Activated CD4-positive, alpha-beta T cell treated with anti-CD3 and anti-CD28 coated beads, Interleukin-10, Interleukin-2, amounts not matched to agents 100 ng/mL and 50 ng/mL, durations not matched to agents 16 hours and 8 hours (primary cell): ENCODE measurements at regions not wholly inside any gene's neighbourhood (a gene's known extent, or its start where the extent isn't known, plus 50 kb on each side); places are given as distances from the start of the nearest gene placed in this dataset.
A peak's percentile ranks its signal among the peaks of the same experiment; 100 is the strongest.
"Not testable (repeated sequence)": the region's sequence is repeated elsewhere in the genome, so short reads cannot be mapped to it uniquely, and the experiment has no call there.

Experiments
- DNase-seq: peaks from one replicate; pipeline ENCODE4 v3.0.0-alpha.2; 2020

DNA sequence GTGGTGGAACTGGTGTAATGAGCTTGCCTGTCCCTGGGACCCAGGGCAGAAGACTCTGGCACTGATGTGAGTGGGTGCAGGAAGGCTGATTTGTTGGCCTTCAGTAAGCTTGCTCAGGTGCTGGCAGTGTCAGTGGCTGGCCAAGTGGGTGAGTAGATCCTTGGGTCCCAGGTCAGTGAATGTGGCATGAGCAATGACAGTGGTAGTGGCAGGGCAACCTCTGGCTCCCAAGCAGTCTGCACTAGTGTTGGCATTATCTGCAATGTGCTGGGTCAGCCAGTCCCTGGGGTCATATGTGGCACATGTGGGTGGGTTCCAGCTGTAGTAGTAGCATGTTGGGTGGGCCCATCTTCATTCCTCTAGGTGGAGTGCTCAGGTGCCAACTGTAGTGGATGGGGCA lies 640.9 kb upstream of the GRM3 start:
- DNase-seq, result no peak

DNA sequence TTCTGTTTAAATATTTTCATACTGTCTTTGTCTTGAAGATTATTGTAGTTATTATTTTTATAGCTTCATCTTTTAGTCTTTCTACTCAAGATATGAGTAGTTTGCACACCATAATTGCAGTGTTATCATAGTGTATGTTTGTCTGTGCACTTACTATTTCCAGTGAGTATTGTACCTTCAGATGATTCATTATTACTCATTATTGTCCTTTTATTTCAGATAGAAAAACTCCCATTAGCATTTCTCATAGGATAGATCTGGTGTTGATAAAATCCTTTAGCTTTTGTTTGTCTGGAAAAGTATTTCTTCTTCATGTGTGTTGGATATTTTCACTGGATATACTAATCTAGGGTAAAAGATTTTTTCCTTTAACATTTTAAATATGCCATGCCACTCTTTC lies 646.2 kb upstream of the GRM3 start:
- no peak for DNase-seq

DNA sequence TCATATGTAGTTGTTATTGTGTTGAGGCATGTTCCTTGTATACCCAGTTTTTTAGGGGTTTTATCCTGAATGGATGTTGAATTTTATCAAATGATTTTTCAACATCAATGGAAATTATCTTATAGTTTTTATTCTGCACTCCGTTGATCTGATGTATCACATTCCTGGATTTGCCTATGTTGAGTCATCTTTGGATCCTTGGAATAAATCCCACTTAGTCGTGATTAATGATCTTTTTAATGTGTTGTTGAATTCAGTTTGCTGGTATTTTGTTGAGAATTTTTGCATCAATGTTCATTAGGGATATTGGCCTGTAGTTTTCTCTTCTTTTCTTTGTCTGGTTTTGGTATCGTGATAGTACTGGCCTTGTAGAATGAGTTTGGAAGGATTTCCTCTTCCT lies 648.6 kb upstream of the GRM3 start:
- DNase-seq, result no peak

DNA sequence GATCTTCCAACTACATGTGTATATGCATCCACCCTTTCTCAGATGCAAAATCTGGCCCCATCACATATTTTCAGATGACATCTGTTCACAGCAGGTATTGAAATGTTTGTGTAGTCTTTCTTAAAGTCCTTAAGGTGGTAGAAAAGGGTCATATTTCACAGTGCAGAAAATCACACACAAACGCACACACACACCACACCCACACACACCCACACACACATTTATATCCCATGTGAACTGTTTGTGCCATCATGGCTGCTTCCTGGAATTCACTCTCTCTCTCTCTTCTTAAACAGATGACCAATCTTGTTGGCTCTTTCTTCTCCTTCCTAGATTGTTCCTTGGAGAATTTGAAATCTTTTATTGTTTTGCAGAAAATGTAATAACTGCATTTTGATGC lies 663.0 kb upstream of the GRM3 start:
- no peak for DNase-seq

DNA sequence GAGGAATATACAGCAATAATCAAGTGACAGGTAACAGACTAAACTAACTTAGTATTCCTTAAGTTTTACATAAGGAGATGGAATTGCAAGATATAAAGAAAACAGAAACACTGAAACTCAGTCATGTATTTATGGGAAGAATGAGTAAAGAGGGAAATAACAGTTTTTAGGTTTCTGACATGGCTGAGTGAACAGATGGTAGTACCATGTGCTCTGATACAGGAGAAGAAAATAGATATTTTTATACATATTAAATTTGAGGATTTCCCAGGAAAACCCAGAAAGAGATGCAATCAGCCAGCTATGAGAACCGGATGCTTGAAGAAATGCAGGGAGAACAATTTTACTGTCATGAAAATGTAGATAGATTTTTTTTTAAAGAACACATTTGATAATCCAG lies 669.5 kb upstream of the GRM3 start:
- no peak for DNase-seq

DNA sequence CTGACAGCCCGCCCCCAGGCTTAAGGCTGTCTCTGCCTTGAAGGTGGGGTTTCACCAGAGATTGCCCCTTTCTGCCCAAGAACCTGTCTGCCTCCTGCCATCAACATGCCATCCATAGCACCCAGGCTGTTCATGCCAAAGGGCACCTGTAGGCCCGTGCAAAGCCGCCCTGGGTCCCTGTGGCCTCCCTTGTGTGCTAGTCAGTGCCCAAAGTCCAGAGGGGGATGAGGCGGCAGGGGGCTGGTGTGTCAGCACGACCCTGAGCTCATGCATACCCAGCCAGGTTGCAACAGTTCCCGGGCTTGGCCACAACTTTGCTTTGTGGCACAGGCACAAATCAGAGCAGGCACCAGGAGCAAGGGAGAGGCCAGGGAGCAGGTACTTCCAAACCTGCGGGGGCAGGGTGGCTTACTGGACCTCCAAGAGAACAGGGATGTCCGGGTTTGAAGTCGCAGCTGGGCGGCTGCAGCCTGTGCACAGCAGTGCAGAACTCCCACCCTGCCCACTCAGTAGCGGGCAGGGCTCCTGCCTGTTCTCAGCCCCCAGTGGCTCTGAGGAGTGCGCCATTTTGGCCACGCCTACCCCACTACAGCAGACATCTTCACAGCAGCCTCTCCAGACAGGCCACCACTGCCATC lies 671.1 kb upstream of the GRM3 start:
- no peak for DNase-seq

DNA sequence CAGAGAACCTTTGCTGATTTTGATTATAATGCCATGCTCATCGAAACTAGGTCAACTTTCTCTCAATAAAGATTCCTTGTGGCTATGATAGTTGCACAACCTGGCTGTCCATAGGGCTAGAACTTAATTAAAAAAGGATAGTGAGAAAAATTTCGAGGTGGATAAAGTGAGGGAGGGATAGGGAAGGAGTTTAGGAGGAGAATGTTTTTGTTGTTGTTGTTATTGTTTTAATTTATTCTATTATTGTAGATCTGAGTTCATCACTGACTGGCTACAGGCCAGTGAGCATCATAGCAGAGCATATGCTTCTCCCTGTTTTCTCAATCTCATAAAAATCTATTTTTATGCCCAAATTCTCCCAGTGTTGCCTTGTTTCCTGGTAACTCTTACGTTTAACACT lies 688.7 kb upstream of the GRM3 start:
- no peak for DNase-seq

DNA sequence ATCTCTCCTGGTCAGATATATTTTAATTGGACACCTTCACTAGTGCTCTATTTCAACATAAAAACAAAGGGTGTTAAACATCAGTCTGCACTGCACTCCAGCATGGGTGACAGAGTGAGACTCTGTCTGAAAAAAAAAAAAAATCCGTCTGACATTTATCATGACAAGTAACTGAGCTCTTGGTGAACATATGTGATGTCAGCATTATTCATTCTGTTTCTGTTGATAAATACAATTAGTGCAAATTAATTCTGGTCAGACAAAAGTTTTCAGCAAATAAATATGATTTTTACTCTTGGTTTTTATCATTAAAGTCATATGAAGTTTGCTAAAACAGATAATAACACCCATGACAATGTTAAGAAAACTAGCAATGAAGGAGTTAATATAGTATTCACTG lies 692.8 kb upstream of the GRM3 start:
- DNase-seq, result no peak

DNA sequence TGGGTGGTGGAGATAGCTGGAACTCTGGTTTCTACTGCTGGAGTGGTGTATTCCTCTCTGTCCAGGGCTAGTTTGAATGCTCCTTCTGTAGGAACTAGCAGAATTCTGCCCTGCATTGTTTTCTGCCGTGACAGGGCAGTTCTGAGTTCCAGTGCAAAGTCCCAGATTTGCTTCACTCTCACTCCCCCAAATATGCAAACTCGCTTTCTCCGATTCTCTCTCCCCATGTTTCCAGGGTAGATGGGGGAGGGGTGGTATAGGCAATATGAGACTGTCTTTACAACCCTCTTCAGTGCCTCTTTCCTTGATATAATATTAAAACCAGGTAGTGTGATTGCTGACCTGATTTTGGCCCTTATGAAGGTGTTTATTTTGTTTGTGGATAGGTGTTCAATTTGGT lies 693.3 kb upstream of the GRM3 start:
- DNase-seq, result no peak

DNA sequence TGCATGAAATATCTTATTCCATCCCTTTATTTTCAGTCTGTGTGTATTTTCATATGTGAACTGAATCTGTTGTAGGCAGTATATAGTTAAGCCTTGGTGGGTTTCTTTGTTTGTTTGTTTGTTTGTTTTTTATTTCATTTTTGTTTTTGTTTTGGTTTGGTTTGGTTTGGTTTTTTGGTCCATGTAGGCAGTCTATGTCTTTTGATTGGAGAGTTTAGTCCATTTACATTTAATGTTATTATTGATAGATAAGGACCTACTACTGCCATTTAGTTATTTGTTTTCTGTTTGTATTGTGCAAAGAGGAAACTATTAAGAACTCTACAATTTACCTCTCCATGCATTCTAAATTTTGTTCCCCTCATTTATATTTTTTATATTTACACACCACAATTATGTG lies 695.9 kb upstream of the GRM3 start:
- DNase-seq, result no peak

DNA sequence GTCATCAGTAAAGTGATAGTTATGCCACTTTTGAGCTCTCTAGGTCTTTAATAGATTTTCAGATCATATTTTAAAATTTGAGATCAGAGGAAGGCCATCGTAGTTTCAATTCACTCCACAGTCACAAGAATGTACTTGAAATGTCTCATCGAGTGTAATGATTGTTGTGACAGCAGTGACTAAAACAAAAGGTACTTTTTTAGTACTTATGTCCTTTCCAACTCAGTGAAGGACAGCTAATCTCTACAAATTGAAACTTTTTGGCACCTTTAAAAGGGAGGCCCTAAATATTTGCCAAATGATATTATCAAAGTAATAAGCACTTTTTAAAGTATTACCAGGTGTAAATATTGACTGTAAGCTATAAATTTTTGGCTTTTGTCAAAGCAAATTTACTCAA lies 702.9 kb upstream of the GRM3 start:
- no peak for DNase-seq

DNA sequence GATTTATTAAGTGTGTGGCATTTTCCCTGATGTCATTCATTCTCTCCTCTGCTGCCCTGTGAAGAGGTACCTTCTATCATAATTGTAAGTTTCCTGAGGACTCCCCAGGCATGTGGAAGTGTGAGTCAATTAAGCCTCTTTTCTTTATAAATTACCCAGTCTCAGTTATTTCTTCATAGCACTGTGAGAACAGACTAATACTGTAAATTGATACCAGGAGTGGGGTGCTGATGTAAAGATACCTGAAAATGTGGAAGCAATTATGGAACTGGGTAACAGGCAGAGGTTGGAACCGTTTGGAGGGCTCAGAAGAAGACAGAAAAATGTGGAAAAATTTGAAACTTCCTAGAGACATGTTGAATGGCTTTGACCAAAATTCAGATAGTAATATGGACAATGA lies 711.8 kb upstream of the GRM3 start:
- DNase-seq, result no peak

DNA sequence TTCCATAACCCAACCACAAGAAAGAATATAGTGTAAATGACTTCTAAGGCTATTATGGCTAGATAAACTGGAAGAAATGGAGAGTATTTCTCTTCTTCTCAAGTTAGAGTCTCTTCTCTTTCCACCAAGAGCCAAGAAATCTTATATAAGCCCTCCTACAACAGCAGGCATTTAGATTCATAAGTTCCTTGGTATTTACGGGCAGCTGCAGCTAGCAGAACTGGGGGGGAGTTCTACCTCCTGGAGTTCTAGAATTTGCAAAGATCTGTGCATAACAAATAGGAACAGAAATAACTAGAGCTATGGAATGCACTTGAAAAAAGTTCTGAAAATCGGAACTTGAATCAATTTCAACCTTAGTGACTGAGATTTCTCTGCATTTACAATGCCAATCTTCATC lies 715.2 kb upstream of the GRM3 start:
- no peak for DNase-seq

DNA sequence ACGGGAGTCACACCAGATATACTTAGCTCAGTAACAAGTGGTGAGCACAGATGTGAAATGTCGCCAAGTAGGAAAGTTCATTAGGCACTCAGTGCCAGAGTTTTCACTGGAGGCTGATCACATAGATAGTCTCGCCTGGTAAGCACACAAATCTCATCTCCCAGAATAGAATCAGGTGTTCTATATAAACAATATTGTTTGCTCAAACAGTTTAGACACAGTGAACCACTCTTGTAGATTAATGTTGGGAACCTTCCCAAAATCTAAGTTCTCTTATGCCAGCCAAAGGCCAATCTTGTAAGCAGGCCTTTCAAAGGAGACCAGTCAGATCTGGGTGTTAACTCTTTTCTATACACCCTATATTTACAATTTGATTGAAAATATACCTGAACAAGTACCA lies 716.5 kb upstream of the GRM3 start:
- DNase-seq, result no peak

DNA sequence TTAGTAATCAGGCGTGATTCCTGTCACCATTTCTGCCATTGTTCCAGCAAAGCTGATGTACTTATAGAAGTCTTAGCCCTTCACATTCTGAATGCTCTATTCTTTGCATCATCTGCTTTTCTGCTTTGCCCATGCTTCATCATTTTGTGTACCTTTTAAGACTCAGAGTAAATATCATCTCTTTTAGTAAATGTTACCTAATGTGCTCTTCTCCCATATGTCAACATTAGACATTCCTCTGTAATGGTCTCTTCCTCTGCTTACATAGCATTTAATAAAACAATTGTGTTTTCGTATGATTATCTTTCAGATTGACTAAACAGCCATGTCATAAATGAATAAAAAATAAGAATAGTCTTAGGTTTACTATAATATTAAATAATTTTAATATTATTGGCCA lies 719.6 kb upstream of the GRM3 start:
- no peak for DNase-seq

DNA sequence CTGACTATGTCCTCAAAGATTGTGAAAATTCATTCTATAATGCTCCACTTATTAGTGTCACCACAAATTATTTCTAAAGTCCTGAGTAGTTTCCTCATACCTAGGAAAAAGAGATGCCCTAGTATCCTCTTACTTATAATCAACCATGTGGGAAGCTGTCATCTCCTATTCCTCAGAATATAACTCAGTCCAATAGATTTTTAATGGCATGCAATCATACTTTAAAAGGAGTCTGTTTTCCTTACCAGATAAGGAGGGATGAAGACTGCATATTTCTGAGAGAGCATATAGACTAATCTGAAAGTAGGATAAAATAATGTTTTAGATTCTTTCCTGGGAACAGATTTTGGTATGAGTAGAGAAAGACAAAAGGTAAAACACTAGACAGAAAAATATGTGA lies 727.7 kb upstream of the GRM3 start:
- no peak for DNase-seq

DNA sequence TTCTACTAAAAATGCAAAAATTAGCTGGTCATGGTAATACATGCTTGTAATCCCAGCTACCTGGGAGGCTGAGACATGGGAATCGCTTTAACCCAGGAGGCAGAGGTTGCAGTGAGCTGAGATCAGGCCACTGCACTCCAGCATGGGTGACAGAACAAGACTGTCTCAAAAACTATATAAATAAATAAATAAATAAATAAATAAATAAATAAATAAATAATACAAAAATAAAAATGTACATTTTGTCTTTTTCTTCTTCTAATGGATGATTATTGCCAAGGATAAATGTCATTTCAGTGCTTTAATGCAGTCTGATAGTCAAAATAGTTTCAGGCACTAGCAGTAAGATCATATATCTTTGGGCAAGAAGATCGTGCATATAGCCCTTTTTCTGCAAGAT lies 727.6 kb upstream of the SEMA3D start:
- DNase-seq, result no peak

DNA sequence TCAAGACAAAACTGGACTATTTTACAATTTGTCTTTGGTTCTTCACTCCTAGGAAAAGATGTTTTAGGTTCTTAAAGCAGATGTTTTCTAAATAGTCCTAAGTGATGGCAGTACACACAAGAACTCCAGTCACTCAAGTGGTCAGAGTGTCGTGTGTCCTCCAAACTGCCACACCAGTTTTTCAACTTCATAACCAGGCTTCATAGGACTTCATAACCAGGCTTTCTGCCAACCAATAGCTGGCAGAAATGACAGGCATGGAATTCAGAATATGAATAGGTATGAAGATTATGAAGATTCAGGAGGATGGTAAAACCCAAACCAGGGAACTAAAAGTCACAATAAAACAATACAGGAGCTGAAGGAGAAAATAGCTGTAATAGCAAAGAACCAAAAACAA lies 721.2 kb upstream of the SEMA3D start:
- DNase-seq, result no peak

DNA sequence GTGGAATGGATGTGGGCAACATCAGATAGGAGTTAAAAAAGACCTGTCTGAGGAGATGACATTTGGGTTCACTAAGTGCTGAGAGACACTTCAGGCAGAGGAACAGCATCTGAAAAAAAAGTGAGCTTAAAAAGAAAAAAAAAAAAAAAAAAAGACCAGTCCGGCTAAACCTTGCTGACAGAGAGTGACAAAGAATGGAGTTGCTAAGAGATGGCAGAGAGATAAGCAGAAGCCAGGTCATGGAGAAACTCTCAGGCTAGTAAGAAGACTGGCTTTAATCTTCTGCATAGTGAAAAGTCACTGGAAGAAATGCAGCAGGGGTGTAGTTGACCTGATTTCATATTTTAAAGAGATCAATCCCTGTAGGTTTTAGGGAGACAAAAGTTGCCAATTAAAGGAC lies 711.1 kb upstream of the SEMA3D start:
- no peak for DNase-seq

DNA sequence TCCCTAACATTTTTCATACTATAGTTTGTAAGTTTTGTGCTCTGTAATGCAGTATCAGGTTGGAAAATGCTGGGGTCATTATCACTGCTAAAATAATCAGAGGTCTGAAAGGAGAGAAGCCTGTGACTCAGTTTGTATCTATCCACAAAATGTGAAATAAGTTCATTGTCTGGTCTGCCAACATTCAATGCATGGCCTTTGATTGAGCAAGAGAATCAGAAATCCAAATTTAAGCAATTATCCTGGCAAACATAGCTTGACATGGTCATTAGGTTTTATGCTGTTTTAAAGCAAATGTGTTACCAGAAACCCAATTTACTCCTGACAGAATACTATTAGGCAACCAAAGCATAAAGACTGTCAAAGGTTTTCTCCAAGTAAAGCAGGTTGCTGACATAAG lies 709.7 kb upstream of the SEMA3D start:
- DNase-seq, result no peak

DNA sequence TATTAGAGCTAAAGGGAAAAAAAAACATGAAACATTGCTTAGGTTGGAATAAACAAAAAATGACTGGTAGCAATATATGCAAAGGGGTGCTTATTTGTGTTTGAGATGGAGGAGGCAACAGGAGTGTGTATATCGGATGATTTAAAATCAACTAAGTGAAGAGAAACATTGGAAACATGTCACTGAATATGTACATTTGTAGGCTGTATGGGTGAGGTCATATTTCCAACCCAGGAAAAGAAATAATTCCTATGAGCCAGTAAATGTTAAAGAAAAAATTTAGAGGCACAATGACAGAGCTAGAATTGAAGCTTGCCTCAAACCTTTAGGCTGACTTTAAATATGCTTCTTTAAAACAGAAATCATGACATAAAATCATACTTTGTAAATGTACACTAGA lies 709.0 kb upstream of the SEMA3D start:
- DNase-seq, result no peak

DNA sequence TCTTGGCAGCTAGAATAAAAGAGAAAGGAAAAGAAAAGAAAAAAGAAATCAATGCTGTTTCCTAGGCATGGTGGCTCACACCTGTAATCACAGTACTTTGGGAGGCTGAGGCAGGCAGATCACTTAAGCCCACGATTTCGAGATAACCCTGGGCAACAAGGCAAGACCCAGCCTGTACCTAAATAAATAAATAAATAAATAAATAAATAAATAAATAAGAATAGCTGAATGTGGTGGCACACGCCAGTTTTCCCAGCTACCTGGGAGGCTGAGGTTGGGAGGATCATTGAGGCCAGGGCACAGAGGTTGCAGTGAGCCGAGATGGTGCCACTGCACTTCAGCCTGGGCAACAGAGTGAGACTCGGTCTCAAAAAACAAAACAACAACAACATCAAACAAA lies 705.0 kb upstream of the SEMA3D start:
- DNase-seq, result not testable (repeated sequence)

DNA sequence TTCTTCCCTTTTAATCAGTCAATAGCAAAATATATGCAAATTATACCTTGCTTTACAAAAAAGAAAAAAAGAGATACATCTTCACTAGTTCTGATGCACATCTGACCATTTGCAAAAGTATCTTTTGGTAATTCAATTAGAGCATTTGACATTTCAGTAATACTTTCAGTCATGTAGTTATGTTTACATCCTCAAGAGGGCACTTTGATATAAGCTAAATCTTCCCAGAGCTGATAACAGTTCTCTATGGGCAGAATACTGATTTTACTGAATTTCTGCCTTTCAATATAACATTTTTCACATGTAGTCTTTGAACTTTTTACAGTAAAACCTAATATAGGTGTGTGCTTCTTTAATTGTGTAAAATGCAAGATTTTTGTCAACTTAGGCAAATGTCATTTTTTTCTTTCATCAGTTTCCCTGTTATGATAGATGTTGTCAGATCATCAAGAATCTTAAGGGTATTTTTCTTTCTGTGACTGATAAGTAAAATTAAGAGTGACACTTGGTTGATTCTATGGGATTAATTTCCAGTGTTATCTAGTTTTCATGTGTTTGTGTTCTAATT lies 703.5 kb upstream of the SEMA3D start:
- peak; percentile 9 for DNase-seq

DNA sequence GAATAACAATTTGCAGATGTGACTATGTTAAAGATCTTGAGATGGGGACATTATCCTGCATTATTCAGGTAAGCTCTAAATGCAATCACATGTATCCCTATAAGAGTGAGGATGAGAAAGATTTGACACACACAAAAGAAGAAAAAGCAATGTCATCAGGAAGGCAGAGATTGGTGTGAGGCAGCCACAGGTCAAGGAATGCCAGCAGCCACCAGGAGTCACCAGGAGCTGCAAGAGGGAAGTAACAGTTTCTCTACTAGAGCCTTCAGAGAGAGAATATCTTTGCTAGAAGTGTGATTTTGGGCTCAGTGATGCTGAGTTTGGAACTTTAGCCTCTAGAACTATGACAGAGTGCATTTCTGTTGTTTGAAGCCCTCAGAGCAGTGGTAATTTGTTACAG lies 700.3 kb upstream of the SEMA3D start:
- DNase-seq, result no peak

DNA sequence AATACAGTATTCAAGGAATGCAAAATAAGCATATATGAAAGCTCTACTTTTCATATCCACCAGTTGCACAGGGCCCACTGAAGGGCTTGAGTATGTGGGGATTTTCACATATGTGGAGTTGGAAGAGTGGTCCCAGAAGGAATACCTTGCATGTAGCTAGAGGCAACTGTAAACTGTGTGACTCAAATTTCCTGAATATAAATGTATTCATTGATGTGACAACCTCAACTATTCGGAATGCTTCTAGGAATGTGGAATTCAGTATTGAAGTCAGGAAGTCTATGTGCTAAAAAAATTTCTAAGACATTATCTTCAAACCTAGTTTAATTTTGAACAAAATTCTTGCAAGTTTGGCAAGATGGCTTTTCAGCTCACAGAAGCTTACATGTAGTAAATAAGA lies 695.5 kb upstream of the SEMA3D start:
- no peak for DNase-seq

DNA sequence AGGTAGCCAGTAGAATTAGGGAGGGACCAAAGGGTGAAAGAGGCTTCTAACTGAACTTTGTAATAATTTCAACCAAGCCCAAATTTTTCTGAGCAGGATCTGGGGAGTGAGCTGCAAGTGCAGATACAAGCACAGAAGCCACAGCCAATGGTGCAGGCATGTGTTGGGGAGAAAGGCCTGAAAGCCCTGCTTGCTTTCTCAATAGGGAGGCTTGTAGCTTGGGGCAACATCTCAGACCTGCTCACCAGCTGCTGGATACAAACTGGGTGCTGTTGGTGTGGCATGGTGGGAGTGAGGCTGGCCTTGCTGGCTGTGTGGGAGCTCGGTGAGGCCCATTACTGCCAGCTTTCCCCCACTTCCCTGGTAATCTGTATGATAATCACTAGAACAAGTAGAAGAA lies 688.5 kb upstream of the SEMA3D start:
- no peak for DNase-seq
